ENCODE measurements at regions not wholly inside any gene's neighbourhood (a gene's known extent, or its start where the extent isn't known, plus 50 kb on each side); places are given as distances from the start of the nearest gene placed in this dataset.

GRCh38 chr18:6652098-6652497 is 77.4 kb upstream of the ARHGAP28 start:
- no peak for TF ChIP-seq CTCF (IDR thresholded peaks at IDR 0.05; ENCODE audit: borderline replicate concordance, insufficient read depth, low read depth, low read length)
- no peak overlapping the region for H3K4me3 ChIP-seq (ENCODE audit: low read depth, low read length)

DNA sequence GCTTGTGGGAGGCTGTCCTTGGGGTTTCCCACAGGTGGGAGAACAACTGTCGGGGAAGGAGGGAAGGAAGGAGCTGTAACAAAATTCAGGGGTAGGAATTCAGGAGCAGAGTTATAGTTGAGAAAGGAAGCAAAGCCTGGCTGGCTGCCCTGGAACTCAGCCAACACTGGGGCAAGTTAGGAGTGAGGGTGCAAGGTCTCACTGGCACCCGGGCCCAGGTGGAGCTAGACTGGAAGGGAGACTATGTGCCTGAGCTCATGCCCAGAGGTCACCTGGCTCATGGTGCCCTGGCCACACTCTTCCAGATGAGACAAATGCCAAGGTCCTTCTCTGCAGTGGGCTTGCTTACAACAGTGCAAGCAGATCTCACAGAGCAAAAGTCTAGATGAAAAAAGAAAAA is 75.6 kb upstream of the ARHGAP28 start:
- TF ChIP-seq CTCF (IDR thresholded peaks at IDR 0.05; ENCODE audit: borderline replicate concordance, insufficient read depth, low read depth, low read length): no peak
- H3K4me3 ChIP-seq (ENCODE audit: low read depth, low read length): no peak overlapping the region

DNA sequence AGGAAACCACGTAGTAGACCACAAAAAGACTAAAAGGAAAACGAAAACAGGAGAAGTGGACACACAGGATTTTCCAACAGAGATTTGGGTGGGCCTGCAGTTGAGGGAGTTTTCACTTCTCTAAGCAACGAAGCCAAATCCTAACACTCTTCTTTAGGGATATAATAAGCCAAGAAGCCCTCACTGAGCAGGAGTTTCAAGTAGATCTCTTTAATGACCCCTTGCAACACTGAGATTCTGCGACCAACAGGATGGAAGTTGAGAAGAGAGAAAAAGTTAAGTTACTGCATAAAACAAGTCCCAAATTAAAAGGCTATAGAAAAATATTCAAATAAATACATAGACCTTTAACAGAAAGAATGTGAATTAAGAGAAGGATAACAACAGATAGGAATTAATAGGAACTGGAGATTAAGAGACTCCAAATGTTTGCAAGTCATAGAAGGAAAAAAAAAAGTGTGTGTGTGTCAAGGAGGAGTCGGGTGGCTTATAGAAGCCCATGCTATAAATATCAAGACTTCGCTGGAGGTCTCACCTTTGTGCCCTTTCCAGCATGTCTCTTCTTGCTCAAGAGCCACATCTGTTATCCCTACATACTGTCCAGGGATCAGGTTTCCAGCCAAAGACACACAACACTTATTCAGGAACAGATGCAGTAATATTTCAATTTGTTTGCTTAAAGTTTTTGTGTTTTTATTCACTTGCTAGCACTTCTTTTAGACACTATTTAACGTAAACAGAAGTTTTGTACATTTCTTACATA is 69.4 kb upstream of the ARHGAP28 start:
- TF ChIP-seq CTCF (IDR thresholded peaks at IDR 0.05; ENCODE audit: borderline replicate concordance, insufficient read depth, low read depth, low read length): no peak
- H3K4me3 ChIP-seq (ENCODE audit: low read depth, low read length): no peak overlapping the region

DNA sequence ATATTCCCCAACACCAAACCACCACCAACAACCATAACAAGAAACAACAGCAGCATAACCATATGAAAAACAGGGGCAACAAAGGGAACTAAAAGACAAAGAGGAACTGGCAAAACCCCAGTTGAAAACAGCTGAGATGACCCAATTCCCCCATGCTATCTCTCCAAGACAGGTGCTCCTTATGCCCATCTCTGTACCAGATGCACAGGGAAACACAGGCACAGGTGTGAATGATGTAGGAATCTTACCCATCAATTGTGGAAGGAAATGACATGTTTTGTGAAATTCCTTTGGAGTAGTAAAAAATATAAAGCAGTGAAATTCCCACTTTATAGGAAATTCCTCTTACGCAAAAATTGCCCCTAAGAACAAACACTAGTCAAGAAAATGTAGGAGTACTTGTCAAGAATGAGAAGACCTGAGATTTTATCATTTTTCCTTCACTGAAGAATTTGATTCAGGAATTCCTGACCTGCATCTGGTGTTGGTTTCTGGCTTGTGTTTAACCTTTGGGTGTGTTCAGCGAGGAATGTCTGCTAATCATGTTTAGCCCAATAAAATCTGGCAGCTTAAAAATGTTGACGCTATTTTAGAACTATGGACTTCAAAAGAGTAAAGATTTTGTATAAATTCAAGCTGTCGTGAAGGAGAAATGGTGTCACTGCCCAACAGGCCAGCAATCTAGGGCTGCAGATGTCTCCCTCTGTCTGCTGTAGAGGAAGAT is 67.7 kb upstream of the ARHGAP28 start:
- no peak for TF ChIP-seq CTCF (IDR thresholded peaks at IDR 0.05; ENCODE audit: borderline replicate concordance, insufficient read depth, low read depth, low read length)
- H3K4me3 ChIP-seq (ENCODE audit: low read depth, low read length): no peak overlapping the region

GRCh38 chr18:6666012-6666685 is 63.4 kb upstream of the ARHGAP28 start:
- no peak overlapping the region for H3K4me3 ChIP-seq (ENCODE audit: low read depth, low read length)
- no peak for TF ChIP-seq CTCF (IDR thresholded peaks at IDR 0.05; ENCODE audit: borderline replicate concordance, insufficient read depth, low read depth, low read length)

GRCh38 chr18:6668836-6669235 is 60.7 kb upstream of the ARHGAP28 start:
- TF ChIP-seq CTCF (IDR thresholded peaks at IDR 0.05; ENCODE audit: borderline replicate concordance, insufficient read depth, low read depth, low read length): no peak
- no peak overlapping the region for H3K4me3 ChIP-seq (ENCODE audit: low read depth, low read length)
